ENCODE measurements at regions not wholly inside any gene's neighbourhood (a gene's known extent, or its start where the extent isn't known, plus 50 kb on each side); places are given as distances from the start of the nearest gene placed in this dataset.

DNA sequence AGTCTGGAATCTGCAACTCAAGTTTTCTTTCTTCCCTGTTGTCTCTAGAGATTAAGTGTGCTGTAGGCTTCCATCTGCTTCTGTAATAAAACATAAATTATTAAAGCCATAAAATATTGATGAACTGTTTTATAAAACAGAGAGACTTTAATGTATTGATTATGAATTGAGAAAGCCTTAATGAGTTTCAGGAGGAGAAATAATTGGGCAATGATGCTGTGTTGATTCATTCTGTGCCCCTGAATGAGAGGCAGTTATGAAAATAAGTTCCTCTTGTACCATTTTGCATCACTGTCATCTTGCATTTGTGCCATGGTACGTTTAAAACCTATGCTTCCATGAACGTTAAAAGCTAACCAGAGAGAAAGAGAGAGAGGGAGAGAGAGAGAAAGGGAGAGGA is 194.1 kb upstream of the LARGE1 start:
- in situ Hi-C loops (cut with HindIII; ENCODE audit: extremely low pct_ligation_motif_present, low pct_unique_long_range_greater_than_20kb): no loop called here
- no peak for DNase-seq (ENCODE audit: low spot score)
- FAIRE-seq: no peak
- Histone ChIP-seq H3K4me1 (ENCODE audit: insufficient read depth, low read length) (no peaks in the 10 kb centered on the region), H3K9me3 (ENCODE audit: low read length) (no peaks in the 10 kb centered on the region), H3K9ac (ENCODE audit: insufficient read depth, low read depth, low read length) (no peak overlapping the region), H3K4me3 (replicated peaks in 1 of 3; ENCODE audit: insufficient read depth in 1 of 3, low read depth in 2 of 3, low read length in 3 of 3) (no peak overlapping the region), H3K79me2 (ENCODE audit: insufficient read depth, low read length) (no peaks in the 10 kb centered on the region), H3K27ac (ENCODE audit: extremely low read length, insufficient read depth, low read length) (no peak overlapping the region), H3K4me2 (ENCODE audit: low read depth, low read length) (no peak overlapping the region), H2AFZ (ENCODE audit: low read length) (no peak overlapping the region), H4K20me1 (ENCODE audit: insufficient read depth, low read length) (no peaks in the 10 kb centered on the region), H3K36me3 (replicated peaks in 1 of 2; ENCODE audit: control insufficient read depth in 1 of 2, insufficient read depth in 2 of 2, low read length in 2 of 2) (no peaks in the 10 kb centered on the region), H3K27me3 (ENCODE audit: control insufficient read depth in 1 of 2, insufficient read depth in 2 of 2, low read length in 2 of 2) (no peaks in the 10 kb centered on the region; a peak in 3 of 5 replicates)
- TF ChIP-seq CERS6 (CRISPR knock-in tag; IDR thresholded peaks at IDR 0.05) (no peak), ZNF703 (CRISPR knock-in tag; IDR thresholded peaks at IDR 0.05; ENCODE audit: borderline replicate concordance) (no peak)
- TF ChIP-seq, protein P1, sequence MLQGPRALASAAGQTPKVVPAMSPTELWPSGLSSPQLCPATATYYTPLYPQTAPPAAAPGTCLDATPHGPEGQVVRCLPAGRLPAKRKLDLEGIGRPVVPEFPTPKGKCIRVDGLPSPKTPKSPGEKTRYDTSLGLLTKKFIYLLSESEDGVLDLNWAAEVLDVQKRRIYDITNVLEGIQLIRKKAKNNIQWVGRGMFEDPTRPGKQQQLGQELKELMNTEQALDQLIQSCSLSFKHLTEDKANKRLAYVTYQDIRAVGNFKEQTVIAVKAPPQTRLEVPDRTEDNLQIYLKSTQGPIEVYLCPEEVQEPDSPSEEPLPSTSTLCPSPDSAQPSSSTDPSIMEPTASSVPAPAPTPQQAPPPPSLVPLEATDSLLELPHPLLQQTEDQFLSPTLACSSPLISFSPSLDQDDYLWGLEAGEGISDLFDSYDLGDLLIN (CRISPR knock-in tag; IDR thresholded peaks at IDR 0.05; ENCODE audit: borderline replicate concordance): no peak
- ChIA-PET POLR2A (no interaction called here), CTCF (ENCODE audit: low intra/inter-chr PET ratio, low total read pairs) (no interaction called here)
- intact Hi-C loops (cut with micrococcal nuclease; ENCODE audit: unreplicated experiment): no loop called here
- no TSS peak for BruUV-seq (replicated peaks)
- ATAC-seq: no peak
- 0% methylated on average over 2 of the region's 2 CpGs for WGBS (ENCODE audit: low lambda C conversion rate)

DNA sequence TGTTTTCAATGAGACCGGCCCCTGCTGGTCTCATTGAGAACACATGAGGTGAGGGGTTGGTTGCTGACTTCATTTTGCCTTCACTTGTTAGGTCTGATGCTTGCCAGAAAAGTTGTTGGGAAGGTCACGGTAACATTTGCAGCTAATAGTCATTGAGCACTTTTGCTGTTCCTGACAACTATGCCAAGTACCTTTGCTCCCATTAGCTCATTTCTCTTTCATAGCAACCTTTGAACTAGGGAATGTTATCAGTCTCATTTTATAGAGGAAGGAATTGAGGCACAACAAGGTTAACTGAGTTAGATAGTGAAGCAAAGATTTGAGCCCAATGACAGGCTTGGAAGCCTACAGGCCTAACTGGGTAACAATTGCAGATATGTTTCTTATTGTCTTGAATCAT is 195.4 kb upstream of the LARGE1 start:
- POLR2A ChIA-PET: no interaction called here
- CTCF ChIA-PET (ENCODE audit: low intra/inter-chr PET ratio, low total read pairs): no interaction called here
- Histone ChIP-seq H3K9ac (ENCODE audit: insufficient read depth, low read depth, low read length) (no peak overlapping the region), H3K4me2 (ENCODE audit: low read depth, low read length) (no peak overlapping the region), H2AFZ (ENCODE audit: low read length) (no peak overlapping the region), H3K4me1 (ENCODE audit: insufficient read depth, low read length) (no peaks in the 10 kb centered on the region), H3K36me3 (replicated peaks in 1 of 2; ENCODE audit: control insufficient read depth in 1 of 2, insufficient read depth in 2 of 2, low read length in 2 of 2) (no peaks in the 10 kb centered on the region), H3K27me3 (ENCODE audit: control insufficient read depth in 1 of 2, insufficient read depth in 2 of 2, low read length in 2 of 2) (no peaks in the 10 kb centered on the region; a peak in 3 of 5 replicates), H3K4me3 (replicated peaks in 1 of 3; ENCODE audit: insufficient read depth in 1 of 3, low read depth in 2 of 3, low read length in 3 of 3) (no peak overlapping the region), H4K20me1 (ENCODE audit: insufficient read depth, low read length) (no peaks in the 10 kb centered on the region), H3K9me3 (ENCODE audit: low read length) (no peaks in the 10 kb centered on the region), H3K79me2 (ENCODE audit: insufficient read depth, low read length) (no peaks in the 10 kb centered on the region), H3K27ac (ENCODE audit: extremely low read length, insufficient read depth, low read length) (no peak overlapping the region)
- no peak for TF ChIP-seq ZNF33B (CRISPR knock-in tag; IDR thresholded peaks at IDR 0.05)
- TF ChIP-seq FOXJ3 (CRISPR knock-in tag; IDR thresholded peaks at IDR 0.05; ENCODE audit: borderline replicate concordance): no peak
- DNase-seq (ENCODE audit: low spot score): no peak
- no peak for FAIRE-seq
- in situ Hi-C loops (cut with HindIII; ENCODE audit: extremely low pct_ligation_motif_present, low pct_unique_long_range_greater_than_20kb) (no loop called here), intact Hi-C loops (cut with micrococcal nuclease; ENCODE audit: unreplicated experiment) (no loop called here)
- WGBS (ENCODE audit: low lambda C conversion rate): 49% methylated on average over 2 of the region's 2 CpGs
- no peak for ATAC-seq
- no TSS peak for BruUV-seq (replicated peaks)

All from HepG2 (cell line).